GM12892 (cell line): ENCODE measurements at regions not wholly inside any gene's neighbourhood (a gene's known extent, or its start where the extent isn't known, plus 50 kb on each side); places are given as distances from the start of the nearest gene placed in this dataset.

Source experiments
- POLR2A ChIP-seq: IDR thresholded peaks from 2 replicates; pipeline ENCODE4 v1.6.1; 2011; ENCODE audit warnings: low read depth, low read length, control low read depth
- POLR2AphosphoS5 ChIP-seq: IDR thresholded peaks from 2 replicates; pipeline ENCODE4 v1.6.1; 2011; ENCODE audit warnings: low read depth, low read length, control low read depth
- TAF1 ChIP-seq: IDR thresholded peaks from 2 replicates; pipeline ENCODE4 v1.6.1; 2011; ENCODE audit warnings: low read depth, mild to moderate bottlenecking, control low read depth, low read length, borderline replicate concordance

DNA sequence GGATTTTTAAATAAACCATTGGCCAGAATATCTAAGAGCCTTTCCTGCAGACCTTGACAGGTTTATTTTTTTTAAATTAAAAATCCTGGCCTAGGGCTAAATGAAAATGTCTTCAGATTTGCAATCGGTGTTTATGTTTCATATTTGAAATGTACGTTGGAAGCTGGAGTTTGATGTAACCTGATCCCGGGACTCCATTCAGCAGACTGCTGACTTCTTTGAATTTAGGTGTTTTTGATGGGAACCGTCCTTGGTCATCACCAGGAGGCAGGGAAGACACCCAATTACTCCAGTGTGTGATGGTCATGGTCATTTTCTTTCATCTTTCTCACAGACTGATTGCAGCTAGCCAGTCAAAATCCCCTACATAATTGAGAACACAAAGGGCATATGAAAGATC, 60.1 kb upstream of the BRINP1 start:
- TF ChIP-seq POLR2A (no peak), TAF1 (no peak), POLR2AphosphoS5 (no peak)
